BJ (cell line): ENCODE measurements at regions not wholly inside any gene's neighbourhood (a gene's known extent, or its start where the extent isn't known, plus 50 kb on each side); places are given as distances from the start of the nearest gene placed in this dataset.

Experiments
- CTCF ChIA-PET: fragments of 350-600 bp; formaldehyde crosslinking; extraction: SDS; loops from one replicate; lab custom pipeline; 2021; ENCODE audit warnings: antibody characterized with exemption, inconsistent platforms; lab: Yijun Ruan, JAX
- POLR2A ChIA-PET: fragments of 300-600 bp; sonication (Branson Sonifier 250); formaldehyde crosslinking; extraction: SDS; loops from one replicate; lab custom pipeline; 2021; ENCODE audit warnings: antibody characterized with exemption; lab: Charles Lee
- DNase-seq: peaks from one replicate; pipeline ENCODE4 v3.0.0-alpha.2; 2011; ENCODE audit warnings: low read depth
- H3K27me3 ChIP-seq: 2 replicates; pipeline ENCODE4 v1.6.0; 2011; ENCODE audit warnings: low read length; ENCODE audit not compliant: control insufficient read depth, insufficient read depth
- H3K36me3 ChIP-seq: 2 replicates; pipeline ENCODE4 v1.5.1; 2011; ENCODE audit warnings: low read length; ENCODE audit not compliant: control insufficient read depth, insufficient read depth
- H3K4me3 ChIP-seq: 2 replicates; pipeline ENCODE4 v1.5.1; 2011; ENCODE audit warnings: low read depth, mild to moderate bottlenecking, control low read depth, low read length
- TF ChIP-seq, protein P1 (sequence below): IDR thresholded peaks from 2 replicates; pipeline ENCODE4 v1.5.1; 2011; ENCODE audit warnings: low read depth, mild to moderate bottlenecking, control low read depth, inconsistent platforms, low read length, moderate library complexity; ENCODE audit not compliant: insufficient read depth

DNA sequence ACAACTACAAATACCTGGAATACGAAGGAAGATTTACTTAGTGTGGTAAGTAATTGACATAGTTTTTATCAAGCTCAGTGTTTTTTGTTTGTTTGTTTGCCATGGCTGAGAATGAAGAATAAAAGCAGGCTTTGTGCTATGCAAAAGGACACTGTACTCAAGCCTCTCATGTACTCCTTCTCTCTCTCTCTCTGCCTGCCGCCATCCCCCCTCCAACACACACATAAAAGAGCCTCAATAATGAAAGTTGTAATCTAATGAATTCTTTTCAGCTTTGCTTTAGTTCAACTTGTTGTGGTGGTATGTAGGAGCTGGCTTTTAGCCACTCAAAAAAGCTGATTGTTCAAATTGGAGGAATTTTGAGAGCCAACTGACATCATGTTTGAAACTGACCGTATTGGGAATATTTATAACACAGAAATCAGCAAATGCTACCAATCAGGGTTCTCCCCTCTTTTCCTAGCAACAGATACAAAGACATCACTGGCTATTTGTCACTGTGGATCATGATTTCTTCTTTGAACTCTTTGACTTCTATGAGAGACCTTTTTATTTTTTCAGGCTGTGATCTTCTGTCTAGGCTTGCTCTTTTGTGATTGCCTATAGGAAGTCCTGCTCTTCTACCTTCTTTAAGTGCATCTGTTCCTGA is 1148.8 kb downstream of the RAPGEF2 start:
- ChIA-PET POLR2A (no interaction called here), CTCF (no interaction called here)
- H3K4me3 ChIP-seq = no peak overlapping the region
- DNase-seq = no peak
- H3K36me3 ChIP-seq = no peaks in the 10 kb centered on the region
- H3K27me3 ChIP-seq = no peaks in the 10 kb centered on the region
- TF ChIP-seq, protein P1, sequence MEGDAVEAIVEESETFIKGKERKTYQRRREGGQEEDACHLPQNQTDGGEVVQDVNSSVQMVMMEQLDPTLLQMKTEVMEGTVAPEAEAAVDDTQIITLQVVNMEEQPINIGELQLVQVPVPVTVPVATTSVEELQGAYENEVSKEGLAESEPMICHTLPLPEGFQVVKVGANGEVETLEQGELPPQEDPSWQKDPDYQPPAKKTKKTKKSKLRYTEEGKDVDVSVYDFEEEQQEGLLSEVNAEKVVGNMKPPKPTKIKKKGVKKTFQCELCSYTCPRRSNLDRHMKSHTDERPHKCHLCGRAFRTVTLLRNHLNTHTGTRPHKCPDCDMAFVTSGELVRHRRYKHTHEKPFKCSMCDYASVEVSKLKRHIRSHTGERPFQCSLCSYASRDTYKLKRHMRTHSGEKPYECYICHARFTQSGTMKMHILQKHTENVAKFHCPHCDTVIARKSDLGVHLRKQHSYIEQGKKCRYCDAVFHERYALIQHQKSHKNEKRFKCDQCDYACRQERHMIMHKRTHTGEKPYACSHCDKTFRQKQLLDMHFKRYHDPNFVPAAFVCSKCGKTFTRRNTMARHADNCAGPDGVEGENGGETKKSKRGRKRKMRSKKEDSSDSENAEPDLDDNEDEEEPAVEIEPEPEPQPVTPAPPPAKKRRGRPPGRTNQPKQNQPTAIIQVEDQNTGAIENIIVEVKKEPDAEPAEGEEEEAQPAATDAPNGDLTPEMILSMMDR = no peak

DNA sequence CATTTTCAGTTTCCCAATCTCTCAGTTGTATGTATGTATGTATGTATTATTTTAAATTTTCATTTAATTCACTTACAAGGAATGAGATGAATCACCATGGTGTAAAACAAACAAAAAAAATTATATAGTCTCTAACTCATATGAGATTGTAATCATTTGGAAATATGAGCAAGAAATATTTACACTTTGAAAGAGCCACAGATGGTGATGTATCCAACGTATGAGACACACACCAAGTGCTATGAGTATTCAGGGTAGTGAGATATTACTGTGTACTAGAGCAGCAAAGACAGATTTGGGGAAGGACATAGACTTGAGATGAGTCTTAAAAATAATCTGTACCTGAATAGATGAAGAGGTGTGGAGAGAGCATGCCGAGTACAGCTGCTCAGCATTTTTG is 1154.4 kb downstream of the RAPGEF2 start:
- H3K27me3 ChIP-seq = no peaks in the 10 kb centered on the region
- H3K4me3 ChIP-seq = no peak overlapping the region
- POLR2A ChIA-PET = no interaction called here
- CTCF ChIA-PET = no interaction called here
- TF ChIP-seq, protein P1 = no peak
- DNase-seq = no peak
- H3K36me3 ChIP-seq = no peaks in the 10 kb centered on the region

DNA sequence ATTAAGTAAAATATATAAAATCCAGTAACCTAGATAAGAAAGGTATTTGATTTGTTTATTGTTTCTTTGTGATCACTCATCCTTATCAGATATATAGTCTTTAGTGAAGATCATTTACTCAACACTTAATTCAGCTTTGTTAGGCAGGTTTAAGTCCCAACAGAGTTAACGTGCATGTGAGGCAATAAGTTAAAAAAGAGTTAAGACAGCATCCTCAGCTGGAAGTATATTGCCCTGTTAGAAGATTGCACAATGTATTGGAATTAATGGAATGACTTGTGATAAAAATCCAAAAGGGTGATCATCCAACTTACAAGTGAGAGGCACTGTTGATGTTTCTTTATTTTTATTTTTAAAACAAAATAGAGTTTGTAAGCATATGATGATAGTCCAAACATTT is 1162.1 kb downstream of the RAPGEF2 start:
- no peaks in the 10 kb centered on the region for H3K27me3 ChIP-seq
- ChIA-PET CTCF (no interaction called here), POLR2A (no interaction called here)
- H3K36me3 ChIP-seq = no peaks in the 10 kb centered on the region
- no peak overlapping the region for H3K4me3 ChIP-seq
- TF ChIP-seq, protein P1 = no peak
- DNase-seq = no peak

DNA sequence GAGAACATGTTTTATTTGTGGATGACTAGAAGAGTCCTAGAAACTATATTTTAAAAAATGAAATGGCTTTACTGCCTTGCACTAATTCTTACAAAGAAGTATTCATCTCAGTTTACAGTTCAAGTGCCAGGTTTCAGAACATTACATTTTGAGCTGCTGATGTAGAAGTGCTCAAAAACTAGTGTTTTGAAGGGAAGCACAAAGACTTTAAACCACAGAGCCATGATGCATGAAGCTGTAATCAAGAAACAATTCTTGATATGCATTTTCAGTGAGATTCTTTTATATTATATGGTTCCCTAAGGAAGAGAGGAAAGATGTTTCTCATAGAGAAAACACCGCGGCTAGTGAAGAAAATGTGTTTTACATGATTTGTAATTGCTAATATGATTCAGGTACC is 1163.0 kb downstream of the RAPGEF2 start:
- Histone ChIP-seq H3K4me3 (no peak overlapping the region), H3K27me3 (no peaks in the 10 kb centered on the region), H3K36me3 (no peaks in the 10 kb centered on the region)
- no peak for DNase-seq
- ChIA-PET CTCF (no interaction called here), POLR2A (no interaction called here)
- TF ChIP-seq, protein P1 = no peak

DNA sequence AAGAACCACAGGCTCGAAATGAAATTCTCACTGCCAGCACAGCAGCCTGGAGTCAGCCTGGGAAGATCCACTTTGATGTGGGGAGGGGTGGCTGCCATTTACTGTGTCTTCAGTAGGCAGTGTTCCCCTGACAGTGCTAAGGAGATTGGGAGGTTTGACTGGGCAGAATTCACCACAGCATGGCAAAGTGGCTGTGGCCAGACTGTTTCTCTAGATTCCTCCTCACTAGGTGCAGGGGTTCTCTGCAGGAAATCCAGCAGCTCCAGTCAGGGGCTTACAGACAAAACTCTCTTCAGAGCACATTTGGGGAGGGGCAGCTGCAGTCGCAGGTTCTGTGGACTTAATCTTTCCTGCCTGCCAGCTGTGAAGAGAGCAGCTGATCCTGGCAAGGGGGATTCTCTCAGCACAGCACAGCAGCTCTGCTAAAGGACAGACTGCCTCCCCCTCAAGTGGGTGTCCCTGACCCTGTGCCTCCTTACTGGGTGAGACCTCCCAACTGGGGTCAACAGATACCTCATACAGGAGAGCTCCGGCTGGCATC is 1174.0 kb downstream of the RAPGEF2 start:
- H3K4me3 ChIP-seq = no peak overlapping the region
- H3K36me3 ChIP-seq = no peaks in the 10 kb centered on the region
- H3K27me3 ChIP-seq = no peaks in the 10 kb centered on the region
- ChIA-PET POLR2A (no interaction called here), CTCF (no interaction called here)
- DNase-seq = no peak
- TF ChIP-seq, protein P1 = no peak
